Mesendoderm (in vitro differentiated cells): ENCODE measurements at regions not wholly inside any gene's neighbourhood (a gene's known extent, or its start where the extent isn't known, plus 50 kb on each side); places are given as distances from the start of the nearest gene placed in this dataset.
"Not testable (repeated sequence)": the region's sequence is repeated elsewhere in the genome, so short reads cannot be mapped to it uniquely, and the experiment has no call there.

Source experiments
- DNase-seq: peaks from one replicate; pipeline ENCODE4 v3.0.0; 2013
- H2AK5ac ChIP-seq: 2 replicates; pipeline ENCODE4 v1.6.1; 2013; ENCODE audit warnings: low read length, inconsistent platforms
- H2BK120ac ChIP-seq: 2 replicates; pipeline ENCODE4 v1.6.1; 2013; ENCODE audit warnings: low read depth, mild to moderate bottlenecking, low read length, moderate library complexity, mixed read lengths
- H2BK15ac ChIP-seq: replicated peaks from 2 replicates; pipeline ENCODE4 v1.6.1; 2013; ENCODE audit warnings: low read depth, mild to moderate bottlenecking, moderate library complexity
- H2BK5ac ChIP-seq: 2 replicates; pipeline ENCODE4 v1.6.1; 2013; ENCODE audit warnings: low read length, inconsistent platforms
- H3K18ac ChIP-seq: 2 replicates; pipeline ENCODE4 v1.6.1; 2013; ENCODE audit warnings: mild to moderate bottlenecking, low read length, mixed read lengths
- H3K23ac ChIP-seq: one replicate; pipeline ENCODE4 v1.6.1; 2013; ENCODE audit warnings: low read length
- H3K27ac ChIP-seq: 2 replicates; pipeline ENCODE4 v1.5.1; 2013; ENCODE audit warnings: low read depth, mild to moderate bottlenecking, inconsistent platforms, low read length, moderate library complexity
- H3K27me3 ChIP-seq: 2 replicates; pipeline ENCODE4 v1.6.1; 2013; ENCODE audit warnings: low read length, control low read depth, mild to moderate bottlenecking, inconsistent platforms; ENCODE audit not compliant: insufficient read depth, poor library complexity
- H3K36me3 ChIP-seq: 2 replicates; pipeline ENCODE4 v1.6.1; 2013; ENCODE audit warnings: low read length, inconsistent platforms; ENCODE audit not compliant: control insufficient read depth, insufficient read depth
- H3K4ac ChIP-seq: one replicate; pipeline ENCODE4 v1.6.1; 2013; ENCODE audit warnings: low read depth, mild to moderate bottlenecking, low read length, moderate library complexity
- H3K4me1 ChIP-seq: 2 replicates; pipeline ENCODE4 v1.6.1; 2013; ENCODE audit warnings: low read depth, low read length, inconsistent platforms; ENCODE audit not compliant: control insufficient read depth
- H3K4me2 ChIP-seq: 2 replicates; pipeline ENCODE4 v1.6.1; 2013; ENCODE audit warnings: low read length
- H3K4me3 ChIP-seq: 2 replicates; pipeline ENCODE4 v1.5.1; 2013; ENCODE audit warnings: mild to moderate bottlenecking, low read length
- H3K56ac ChIP-seq: one replicate; pipeline ENCODE4 v1.6.1; 2013; ENCODE audit warnings: low read length
- H3K79me1 ChIP-seq: 2 replicates; pipeline ENCODE4 v1.6.1; 2013; ENCODE audit warnings: low read length, inconsistent platforms
- H3K79me2 ChIP-seq: 2 replicates; pipeline ENCODE4 v1.6.1; 2013; ENCODE audit warnings: mild to moderate bottlenecking, low read length; ENCODE audit not compliant: control insufficient read depth, insufficient read depth
- H3K9ac ChIP-seq: 2 replicates; pipeline ENCODE4 v1.6.1; 2013; ENCODE audit warnings: low read length, inconsistent platforms
- H4K5ac ChIP-seq: one replicate; pipeline ENCODE4 v1.6.1; 2013; ENCODE audit warnings: low read length
- H4K8ac ChIP-seq: one replicate; pipeline ENCODE4 v1.6.1; 2013; ENCODE audit warnings: low read depth, mild to moderate bottlenecking, control low read depth, low read length, moderate library complexity
- WGBS: extraction: QIAGEN DNeasy Blood & Tissue Kit; methylation state at CpG from one replicate; pipeline ENCODE4 v1.1.7; 2013; ENCODE audit warnings: low lambda C conversion rate, missing lambda C conversion rate; ENCODE audit not compliant: insufficient coverage; ENCODE audit errors: extremely low coverage; 5-methylcytosine and 5-hydroxymethylcytosine counted together

- H3K27ac ChIP-seq, H3K79me1 ChIP-seq, H3K56ac ChIP-seq, H4K8ac ChIP-seq, H3K23ac ChIP-seq, H4K5ac ChIP-seq, H3K9ac ChIP-seq, H3K4me2 ChIP-seq, H3K4me1 ChIP-seq, H3K4me3 ChIP-seq, H3K4ac ChIP-seq, H3K36me3 ChIP-seq, H3K79me2 ChIP-seq, H2AK5ac ChIP-seq, H2BK5ac ChIP-seq, H2BK120ac ChIP-seq, DNase-seq, H3K18ac ChIP-seq, H3K27me3 ChIP-seq, H2BK15ac ChIP-seq: not testable (repeated sequence)
- WGBS: no CpG with 5 or more reads among the region's 4 CpGs
Measured at GRCh38 chr6:82517896-82518295, 154.3 kb downstream of the TPBG start.

GRCh38 chr6:82521369-82521768 lies 157.8 kb downstream of the TPBG start:
- H3K27ac ChIP-seq: no peak overlapping the region

GRCh38 chr6:82521861-82522260 lies 158.2 kb downstream of the TPBG start:
- Histone ChIP-seq H3K79me1 (no peaks in the 10 kb centered on the region), H2BK5ac (no peak overlapping the region), H4K5ac (no peak overlapping the region), H2BK120ac (no peak overlapping the region), H2BK15ac (no peak overlapping the region), H3K27ac (no peak overlapping the region), H3K4me2 (no peak overlapping the region), H2AK5ac (no peak overlapping the region), H3K79me2 (no peaks in the 10 kb centered on the region), H3K9ac (no peak overlapping the region), H3K56ac (no peak overlapping the region), H3K18ac (no peak overlapping the region), H4K8ac (no peak overlapping the region), H3K36me3 (no peaks in the 10 kb centered on the region), H3K4me1 (no peaks in the 10 kb centered on the region), H3K4me3 (no peak overlapping the region), H3K23ac (no peak overlapping the region), H3K4ac (no peak overlapping the region), H3K27me3 (no peaks in the 10 kb centered on the region)
- no peak for DNase-seq
- WGBS: no CpG with 5 or more reads among the region's 2 CpGs

More at GRCh38 chr6:82521369-82521768, 157.8 kb downstream of the TPBG start:
- Histone ChIP-seq H4K5ac (no peak overlapping the region), H3K9ac (no peak overlapping the region), H3K4me2 (no peak overlapping the region), H3K79me1 (no peaks in the 10 kb centered on the region), H3K79me2 (no peaks in the 10 kb centered on the region), H3K56ac (no peak overlapping the region), H3K27me3 (no peaks in the 10 kb centered on the region), H3K36me3 (no peaks in the 10 kb centered on the region), H3K4me1 (no peaks in the 10 kb centered on the region), H2BK15ac (no peak overlapping the region), H2BK120ac (no peak overlapping the region), H3K23ac (no peak overlapping the region), H3K4me3 (no peak overlapping the region), H4K8ac (no peak overlapping the region), H3K18ac (no peak overlapping the region), H3K4ac (no peak overlapping the region), H2AK5ac (no peak overlapping the region), H2BK5ac (no peak overlapping the region)
- no CpG with 5 or more reads among the region's 1 CpG for WGBS
- DNase-seq: no peak

GRCh38 chr6:82524031-82524430 lies 160.4 kb downstream of the TPBG start:
- Histone ChIP-seq H3K79me1 (no peaks in the 10 kb centered on the region), H3K36me3 (no peaks in the 10 kb centered on the region), H3K4me2 (no peak overlapping the region), H3K4me1 (no peaks in the 10 kb centered on the region), H3K79me2 (no peaks in the 10 kb centered on the region), H2BK5ac (no peak overlapping the region), H2AK5ac (no peak overlapping the region), H2BK120ac (no peak overlapping the region), H3K18ac (no peak overlapping the region), H3K9ac (no peak overlapping the region), H3K27me3 (no peaks in the 10 kb centered on the region), H2BK15ac (no peak overlapping the region), H3K56ac (no peak overlapping the region), H3K27ac (no peak overlapping the region), H3K4me3 (no peak overlapping the region), H3K23ac (no peak overlapping the region), H4K8ac (no peak overlapping the region), H4K5ac (no peak overlapping the region), H3K4ac (no peak overlapping the region)
- DNase-seq: no peak
- no CpG with 5 or more reads among the region's 8 CpGs for WGBS

- H3K79me2 ChIP-seq: no peaks in the 10 kb centered on the region
- H4K8ac ChIP-seq: no peak overlapping the region
- no peak overlapping the region for H2BK120ac ChIP-seq
- no peak overlapping the region for H4K5ac ChIP-seq
- H3K27me3 ChIP-seq: no peaks in the 10 kb centered on the region
- H3K27ac ChIP-seq: no peak overlapping the region
- H3K4me3 ChIP-seq: no peak overlapping the region
- no peak overlapping the region for H3K18ac ChIP-seq
- H2BK5ac ChIP-seq: no peak overlapping the region
- no peak overlapping the region for H3K56ac ChIP-seq
- H3K23ac ChIP-seq: no peak overlapping the region
- no peak overlapping the region for H2BK15ac ChIP-seq
- no peak overlapping the region for H3K4ac ChIP-seq
- H3K79me1 ChIP-seq: no peaks in the 10 kb centered on the region
- no CpG with 5 or more reads among the region's 4 CpGs for WGBS
- H2AK5ac ChIP-seq: no peak overlapping the region
- H3K9ac ChIP-seq: no peak overlapping the region
- H3K36me3 ChIP-seq: no peaks in the 10 kb centered on the region
- H3K4me2 ChIP-seq: no peak overlapping the region
- DNase-seq: no peak
- H3K4me1 ChIP-seq: no peaks in the 10 kb centered on the region
Measured at GRCh38 chr6:82525775-82526495, 162.3 kb downstream of the TPBG start.

GRCh38 chr6:82529960-82530460 lies 166.4 kb downstream of the TPBG start:
- not testable (repeated sequence) for H3K4ac ChIP-seq, H3K18ac ChIP-seq, H3K56ac ChIP-seq, H4K5ac ChIP-seq, H3K4me2 ChIP-seq, H3K4me3 ChIP-seq, H3K36me3 ChIP-seq, H3K27me3 ChIP-seq, H2BK15ac ChIP-seq, H3K79me2 ChIP-seq, H2BK5ac ChIP-seq, H4K8ac ChIP-seq, H2BK120ac ChIP-seq, H3K27ac ChIP-seq, H3K9ac ChIP-seq, H3K4me1 ChIP-seq, H3K79me1 ChIP-seq, DNase-seq, H2AK5ac ChIP-seq, H3K23ac ChIP-seq
- no CpG with 5 or more reads among the region's 2 CpGs for WGBS
